LNCAP (cell line): ENCODE measurements at regions not wholly inside any gene's neighbourhood (a gene's known extent, or its start where the extent isn't known, plus 50 kb on each side); places are given as distances from the start of the nearest gene placed in this dataset.

ENCODE experiments used
- CTCF ChIP-seq: fragments of 450-650 bp; IDR thresholded peaks from 2 replicates; pipeline ENCODE4 v1.5.1; 2017; ENCODE audit warnings: mild to moderate bottlenecking

GRCh38 chr15:77819851-77820728 is 187.4 kb upstream of the LINGO1 start:
- TF ChIP-seq CTCF = 0 out of 2 replicates have a peak, but pooled peaks have one; percentile 39

- no peak for TF ChIP-seq CTCF
Observed at GRCh38 chr15:77819048-77819850, 186.5 kb upstream of the LINGO1 start.

- no peak for TF ChIP-seq CTCF
Observed at GRCh38 chr15:77818484-77819047, 185.9 kb upstream of the LINGO1 start.

- TF ChIP-seq CTCF = no peak
Observed at GRCh38 chr15:77817434-77817833, 184.7 kb upstream of the LINGO1 start.

GRCh38 chr15:77816983-77817382 is 184.3 kb upstream of the LINGO1 start:
- TF ChIP-seq CTCF = no peak

- no peak for TF ChIP-seq CTCF
Observed at GRCh38 chr15:77815015-77815414, 182.3 kb upstream of the LINGO1 start.

GRCh38 chr15:77812664-77813063 is 180.0 kb upstream of the LINGO1 start:
- no peak for TF ChIP-seq CTCF
